SKM-1 (cell line): ENCODE measurements at regions not wholly inside any gene's neighbourhood (a gene's known extent, or its start where the extent isn't known, plus 50 kb on each side); places are given as distances from the start of the nearest gene placed in this dataset.

Source experiments
- DNase-seq: peaks from one replicate; lab custom pipeline; 2025; ENCODE audit not compliant: unreplicated experiment; lab: John Stamatoyannopoulos, UW

DNA sequence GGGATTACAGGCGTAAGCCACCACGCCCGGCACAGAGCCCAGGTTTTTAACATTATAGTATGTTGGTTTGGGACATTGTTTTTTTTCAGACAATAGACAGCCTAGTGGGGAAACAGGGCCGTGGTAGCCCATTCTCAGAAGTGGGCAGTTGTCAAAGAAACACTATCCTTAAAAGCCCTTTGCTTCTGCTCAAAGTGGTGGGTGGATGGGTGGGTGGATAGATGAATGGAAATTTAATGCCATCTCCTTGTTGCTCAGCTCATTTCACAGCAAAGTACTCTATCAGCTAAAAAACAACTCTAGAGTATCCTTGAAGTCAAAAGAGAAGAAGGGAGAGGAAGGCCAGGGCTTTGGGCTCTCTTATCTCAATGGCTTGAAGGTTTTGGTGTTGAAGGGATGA, 137.8 kb downstream of the RRAGC start:
- no peak for DNase-seq

GRCh38 chr1:38719880-38720279, 139.7 kb downstream of the RRAGC start:
- no peak for DNase-seq

DNA sequence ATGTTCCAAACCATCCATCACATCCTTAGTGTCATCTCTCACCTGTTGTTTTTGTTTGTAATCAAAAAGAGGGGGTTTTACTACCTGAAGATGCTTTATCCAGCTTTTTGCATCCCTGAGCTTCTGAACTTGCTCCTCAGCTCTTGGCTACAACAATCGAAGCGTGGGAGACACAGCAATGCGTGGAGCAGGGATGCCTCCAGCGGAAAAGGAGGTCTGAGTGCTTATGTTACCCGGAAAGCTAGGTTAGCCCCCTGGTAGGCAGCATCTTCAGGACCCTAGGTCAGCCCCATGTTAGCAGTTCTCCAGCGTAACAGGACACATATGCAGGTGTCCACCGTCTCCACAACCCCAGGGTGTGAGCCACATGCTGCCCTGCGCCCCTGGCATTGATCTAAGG, 141.5 kb downstream of the RRAGC start:
- DNase-seq = no peak

- no peak for DNase-seq
These were observed 143.3 kb downstream of the RRAGC start for GRCh38 chr1:38716229-38716628.

- DNase-seq = no peak
These were observed 144.2 kb downstream of the RRAGC start for GRCh38 chr1:38715415-38715814.

GRCh38 chr1:38712046-38712445, 147.5 kb downstream of the RRAGC start:
- DNase-seq = no peak

DNA sequence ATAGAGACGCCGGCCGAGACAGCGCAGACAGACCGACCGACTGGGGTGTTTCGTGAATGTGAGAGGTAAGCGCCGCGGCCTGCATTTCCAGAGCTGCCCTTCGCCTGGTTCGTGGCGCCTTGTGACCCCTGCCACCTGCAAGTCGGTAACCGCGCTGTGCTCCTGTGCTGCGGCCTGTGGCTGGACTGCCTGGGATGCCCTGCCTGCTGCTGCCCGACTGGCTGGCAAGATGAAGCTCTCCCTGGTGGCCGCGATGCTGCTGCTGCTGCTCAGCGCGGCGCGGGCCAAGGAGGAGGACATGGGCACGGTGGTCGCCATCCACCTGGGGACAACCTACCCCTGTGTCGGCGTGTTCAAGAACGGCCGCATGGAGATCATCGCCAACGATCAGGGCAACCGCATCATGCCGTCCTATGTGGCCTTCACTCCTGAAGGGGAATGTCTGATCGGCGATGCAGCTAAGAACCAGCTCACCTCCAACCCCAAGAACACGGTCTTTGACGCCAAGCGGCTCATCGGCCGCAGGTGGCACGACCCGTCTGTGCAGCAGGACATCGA, 150.8 kb downstream of the RRAGC start:
- no peak for DNase-seq

- DNase-seq = no peak
These were observed 158.5 kb downstream of the RRAGC start for GRCh38 chr1:38701088-38701487.

DNA sequence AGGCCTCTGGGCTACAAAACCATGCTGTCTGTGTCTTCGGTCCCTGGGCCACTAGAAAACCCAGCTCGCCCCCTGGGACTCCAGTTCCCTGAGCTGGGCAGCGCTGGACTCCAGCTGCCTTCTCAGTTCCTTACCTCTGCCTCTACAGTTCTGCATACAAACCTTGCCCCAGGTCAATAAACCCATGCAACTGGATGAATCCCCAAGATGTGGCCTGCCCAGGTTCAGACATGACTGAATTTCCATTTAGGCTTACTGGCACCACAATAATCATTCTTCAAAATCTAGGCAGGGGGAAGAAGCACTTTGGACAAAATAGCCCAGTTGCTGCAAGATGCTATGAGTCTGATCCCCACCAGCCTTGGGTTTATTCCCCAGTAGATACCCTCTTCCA, 159.5 kb downstream of the RRAGC start:
- DNase-seq = no peak

GRCh38 chr1:38699330-38700076, 160.1 kb downstream of the RRAGC start:
- no peak for DNase-seq

- no peak for DNase-seq
These were observed 162.2 kb downstream of the RRAGC start for GRCh38 chr1:38697387-38697786.

GRCh38 chr1:38696371-38696770, 163.2 kb downstream of the RRAGC start:
- no peak for DNase-seq

- DNase-seq = no peak
These were observed 165.8 kb downstream of the RRAGC start for GRCh38 chr1:38693759-38694158.

GRCh38 chr1:38693031-38693430, 166.5 kb downstream of the RRAGC start:
- DNase-seq = no peak

DNA sequence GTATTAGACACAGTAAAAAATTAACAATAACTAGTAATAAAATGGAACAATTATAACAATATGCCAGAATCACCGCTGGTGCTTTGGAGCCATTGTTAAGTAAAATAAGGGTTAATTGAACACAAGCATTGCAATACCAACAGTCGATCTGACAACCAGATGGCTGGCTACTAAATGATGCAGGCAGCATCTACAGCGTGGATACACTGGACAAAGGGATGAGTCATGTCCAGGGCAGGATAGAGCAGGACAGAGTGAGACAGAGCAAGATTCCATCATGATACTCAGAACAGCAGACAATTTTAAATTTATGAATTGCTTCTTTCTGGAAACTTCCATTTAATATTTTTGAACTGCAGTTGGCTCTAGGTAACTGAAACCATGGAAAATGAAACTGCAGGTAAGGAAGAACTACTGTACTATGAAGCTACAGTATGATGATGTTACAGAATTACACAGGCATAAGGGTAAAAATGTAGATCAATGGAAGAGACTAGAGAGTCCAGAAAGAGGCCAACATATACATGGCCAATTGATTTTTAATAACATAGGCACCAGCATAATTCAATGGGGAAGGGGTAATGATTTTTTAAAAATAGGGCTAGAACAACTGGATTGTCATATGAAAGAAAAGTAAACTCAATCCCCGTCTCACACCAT, 168.7 kb downstream of the RRAGC start:
- no peak for DNase-seq

DNA sequence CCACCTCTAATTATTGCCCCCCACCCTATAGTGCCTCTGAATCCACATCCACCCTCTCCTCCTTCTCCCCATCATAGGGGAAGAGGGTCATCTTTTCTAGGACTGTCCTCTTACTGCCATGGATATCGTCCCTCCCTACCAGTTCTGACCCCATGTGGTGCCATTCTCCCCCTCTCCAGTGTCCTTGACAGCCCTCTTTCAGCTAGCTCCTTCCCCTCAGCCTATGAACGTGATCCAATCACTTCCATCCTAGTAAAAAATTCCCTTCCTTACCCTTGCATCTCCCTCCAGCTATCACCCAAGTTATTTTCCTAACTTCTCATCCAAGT, 172.7 kb downstream of the RRAGC start:
- no peak for DNase-seq

DNA sequence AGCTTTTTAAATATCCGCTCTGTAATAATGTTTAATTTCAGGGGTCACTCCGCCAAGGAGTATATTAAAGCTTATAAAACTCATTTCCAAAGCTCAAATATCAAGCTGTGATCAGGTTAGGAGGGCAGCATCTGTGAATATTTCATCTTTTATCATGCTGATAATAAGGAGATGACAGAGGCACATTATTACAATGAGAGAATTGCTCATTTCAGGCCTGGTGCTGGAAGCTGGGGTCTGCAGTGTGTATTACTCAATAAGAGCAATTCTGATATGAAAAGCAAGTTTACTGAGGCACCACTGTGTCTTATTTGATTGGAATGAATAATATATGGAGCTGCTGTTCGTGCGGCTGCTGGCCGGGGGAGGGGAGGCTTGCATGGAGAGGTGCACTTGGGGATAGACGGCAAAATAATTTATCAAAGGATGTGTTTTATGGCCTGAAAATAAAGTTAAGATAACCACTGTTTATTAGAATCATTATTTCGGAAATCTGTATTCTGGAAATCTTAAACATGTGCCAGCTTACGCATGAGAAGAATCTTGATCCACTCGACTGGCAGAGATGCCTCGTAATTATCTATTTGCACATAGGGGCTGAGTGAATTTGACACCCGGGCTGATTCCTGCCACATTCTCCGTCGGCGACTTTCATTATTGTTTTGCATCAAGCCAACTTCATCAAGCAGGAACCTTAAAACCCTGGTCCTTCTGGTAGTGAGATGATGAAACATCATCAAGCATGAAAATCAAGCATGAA, 173.2 kb downstream of the RRAGC start:
- no peak for DNase-seq

DNA sequence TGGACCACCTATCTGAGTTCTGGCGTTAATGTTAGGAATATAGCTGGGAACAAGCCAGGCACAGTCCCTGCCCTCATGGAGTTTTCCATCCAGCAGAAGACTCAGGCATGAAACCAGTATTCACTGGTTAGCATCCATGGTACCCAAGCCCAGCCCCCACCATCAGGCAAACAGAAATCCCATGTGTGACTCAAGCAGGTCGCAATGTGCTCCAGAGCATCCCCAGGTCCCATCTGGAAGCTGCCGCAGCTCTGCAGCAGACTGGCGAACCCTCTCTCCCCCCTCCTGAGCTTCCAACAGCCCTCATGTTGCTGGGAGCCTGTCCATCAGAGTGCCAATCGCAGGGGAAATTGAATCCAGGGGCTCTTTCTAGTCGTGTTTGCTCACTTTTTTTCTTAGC, 174.2 kb downstream of the RRAGC start:
- DNase-seq = no peak

DNA sequence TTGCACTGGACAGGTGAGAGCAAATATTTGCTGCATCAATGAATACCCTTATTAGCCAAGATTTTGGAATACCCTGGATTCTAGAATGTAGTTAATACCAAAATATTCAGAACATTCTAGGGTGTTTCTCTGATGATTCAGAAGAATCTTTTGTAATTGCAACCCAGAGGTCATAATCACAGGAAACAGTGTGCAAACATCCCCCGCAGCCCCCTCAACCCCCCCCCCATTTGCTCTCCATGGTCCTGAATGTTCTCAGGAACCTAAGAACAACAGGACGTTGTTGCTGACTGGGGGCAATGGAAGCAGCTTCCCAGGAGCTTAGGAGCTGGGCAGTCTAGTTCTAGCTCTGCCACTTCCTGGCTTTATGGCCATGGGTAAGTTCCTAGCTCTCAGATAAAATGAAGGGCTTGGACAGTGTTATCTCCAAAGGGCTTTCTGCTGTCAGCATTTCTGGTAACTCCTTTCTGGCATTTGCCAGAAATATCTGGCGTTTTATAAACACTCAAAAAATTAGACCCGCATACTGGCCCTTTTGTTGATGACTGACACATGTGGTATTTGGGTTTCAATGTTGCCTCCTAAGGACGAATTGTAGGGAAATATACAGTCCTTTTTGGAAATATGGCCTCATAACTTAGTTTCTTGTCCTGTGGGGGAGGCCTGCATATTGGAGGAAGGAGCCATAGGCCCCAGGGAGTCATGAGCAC, 178.6 kb downstream of the RRAGC start:
- no peak for DNase-seq

DNA sequence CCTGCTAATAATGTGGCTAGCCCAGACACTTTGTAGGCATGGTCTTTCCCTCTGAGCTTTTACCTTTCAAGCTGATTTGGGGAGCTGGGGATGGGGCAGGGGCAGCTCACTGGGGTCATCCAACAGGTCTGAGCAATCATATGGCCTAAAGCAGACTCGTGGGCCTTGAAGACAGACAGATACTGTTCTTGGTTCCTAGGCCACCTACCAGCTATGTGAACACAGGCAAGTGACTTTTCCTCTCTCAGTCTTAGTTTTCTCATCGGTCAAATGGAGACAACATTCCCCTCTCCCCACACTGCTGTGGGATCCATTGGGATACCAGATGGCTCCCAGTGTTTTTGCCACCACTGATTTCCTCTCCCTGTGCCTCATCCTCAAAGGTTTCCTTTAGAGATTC, 181.8 kb downstream of the RRAGC start:
- DNase-seq = no peak

DNA sequence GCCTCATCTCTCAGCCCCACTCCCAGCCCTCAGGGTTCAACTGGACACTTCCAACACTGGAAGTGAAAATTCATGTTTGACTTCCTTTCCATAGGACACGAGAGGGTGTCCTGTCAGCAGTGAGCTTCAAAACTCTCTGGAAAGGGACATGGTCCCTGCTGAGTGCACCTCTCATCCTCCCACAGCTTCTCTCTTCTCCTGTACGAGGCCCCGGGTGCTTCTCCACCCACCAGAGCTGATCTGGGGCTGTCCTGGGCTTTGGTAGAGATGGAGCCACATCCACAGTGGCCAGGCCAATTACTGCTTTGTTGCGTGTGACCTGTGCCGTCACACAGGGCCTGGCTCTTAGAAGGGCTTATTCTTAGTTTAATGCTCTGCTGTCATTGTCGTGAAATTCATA, 182.3 kb downstream of the RRAGC start:
- DNase-seq = no peak
